ENCODE measurements at regions not wholly inside any gene's neighbourhood (a gene's known extent, or its start where the extent isn't known, plus 50 kb on each side); places are given as distances from the start of the nearest gene placed in this dataset.
"Not testable (repeated sequence)": the region's sequence is repeated elsewhere in the genome, so short reads cannot be mapped to it uniquely, and the experiment has no call there.

GRCh38 chr5:36409711-36410110, 108.0 kb upstream of the RANBP3L start:
- not testable (repeated sequence) for TF ChIP-seq CTCF, POLR2A, EP300 (IDR thresholded peaks at IDR 0.05)
